Fibroblast of lung (primary cell): ENCODE measurements at regions not wholly inside any gene's neighbourhood (a gene's known extent, or its start where the extent isn't known, plus 50 kb on each side); places are given as distances from the start of the nearest gene placed in this dataset.
"Not testable (repeated sequence)": the region's sequence is repeated elsewhere in the genome, so short reads cannot be mapped to it uniquely, and the experiment has no call there.

Experiments used
- CTCF ChIP-seq, 2 donors: IDR thresholded peaks in 1 of 2; conservative IDR thresholded peaks in 1 of 2; 1 replicate in 1 of 2; 2 replicates in 1 of 2; pipeline ENCODE4 v1.5.1; 2011 to 2012; ENCODE audit warnings: low read length in 2 of 2, control low read depth in 1 of 2, inconsistent platforms in 1 of 2, low read depth in 1 of 2, mild to moderate bottlenecking in 1 of 2
- EZH2 ChIP-seq: IDR thresholded peaks from 2 replicates; pipeline ENCODE4 v1.5.1; 2012; ENCODE audit warnings: low read length, control low read depth, mild to moderate bottlenecking; ENCODE audit errors: missing control alignments

GRCh38 chr13:100776686-100777085, 102.1 kb upstream of the TMTC4 start:
- TF ChIP-seq CTCF (conservative IDR thresholded peaks at IDR 0.05 in 1 of 2, IDR thresholded peaks at IDR 0.05 in 1 of 2; ENCODE audit: low read depth in 1 of 2, low read length in 2 of 2); EZH2: not testable (repeated sequence)
